ENCODE measurements at regions not wholly inside any gene's neighbourhood (a gene's known extent, or its start where the extent isn't known, plus 50 kb on each side); places are given as distances from the start of the nearest gene placed in this dataset.

GRCh38 chr10:3264161-3264761 lies 91.7 kb upstream of the PITRM1 start:
- TF ChIP-seq CTCF (IDR thresholded peaks at IDR 0.05): no peak
- TF ChIP-seq EZH2 (IDR thresholded peaks at IDR 0.05): no peak
- no peak for TF ChIP-seq EZH2phosphoT487 (IDR thresholded peaks at IDR 0.05)

Measured in neural progenitor cell (in vitro differentiated cells).